H1 (cell line): ENCODE measurements at regions not wholly inside any gene's neighbourhood (a gene's known extent, or its start where the extent isn't known, plus 50 kb on each side); places are given as distances from the start of the nearest gene placed in this dataset.

Source experiments
- CEBPB ChIP-seq: IDR thresholded peaks from 2 replicates; pipeline ENCODE4 v1.6.1; 2012; ENCODE audit warnings: low read depth, low read length
- CTBP2 ChIP-seq: IDR thresholded peaks from 2 replicates; pipeline ENCODE4 v1.7.0; 2011; ENCODE audit warnings: borderline replicate concordance, mild to moderate bottlenecking, moderate library complexity, mixed read lengths, low read length; ENCODE audit not compliant: insufficient read depth, insufficient read length
- FOSL1 ChIP-seq: IDR thresholded peaks from 2 replicates; pipeline ENCODE4 v1.6.1; 2011; ENCODE audit warnings: mild to moderate bottlenecking, low read depth, low read length, moderate library complexity; ENCODE audit not compliant: insufficient read depth
- SIX5 ChIP-seq: IDR thresholded peaks from 2 replicates; pipeline ENCODE4 v1.6.1; 2011; ENCODE audit warnings: mild to moderate bottlenecking, low read depth, low read length
- SP1 ChIP-seq: IDR thresholded peaks from 2 replicates; pipeline ENCODE4 v1.6.1; 2011; ENCODE audit warnings: low read depth, low read length
- TCF12 ChIP-seq: IDR thresholded peaks from 2 replicates; pipeline ENCODE4 v1.6.1; 2011; ENCODE audit warnings: low read depth, mild to moderate bottlenecking, low read length

GRCh38 chr5:119801570-119801969 is 172.2 kb downstream of the FAM170A start (continued):
- TF ChIP-seq SP1 (no peak), CTBP2 (no peak), TCF12 (no peak), CEBPB (no peak), FOSL1 (no peak), SIX5 (no peak)
